ENCODE measurements at regions not wholly inside any gene's neighbourhood (a gene's known extent, or its start where the extent isn't known, plus 50 kb on each side); places are given as distances from the start of the nearest gene placed in this dataset.

- no peak for DNase-seq (ENCODE audit: low read depth)
- H3K4me3 ChIP-seq (ENCODE audit: low read depth, low read length): no peak overlapping the region
- no peak for TF ChIP-seq CTCF (IDR thresholded peaks at IDR 0.05; ENCODE audit: insufficient read depth, low read length)
Measured at GRCh38 chr9:96158909-96159575, 142.9 kb downstream of the HSD17B3 start.

GRCh38 chr9:96158147-96158546 is 143.8 kb downstream of the HSD17B3 start:
- no peak overlapping the region for H3K4me3 ChIP-seq (ENCODE audit: low read depth, low read length)
- no peak for TF ChIP-seq CTCF (IDR thresholded peaks at IDR 0.05; ENCODE audit: insufficient read depth, low read length)
- no peak for DNase-seq (ENCODE audit: low read depth)

GRCh38 chr9:96157675-96158074 is 144.3 kb downstream of the HSD17B3 start:
- TF ChIP-seq CTCF (IDR thresholded peaks at IDR 0.05; ENCODE audit: insufficient read depth, low read length): no peak

GRCh38 chr9:96156171-96156974 is 145.6 kb downstream of the HSD17B3 start:
- no peak for DNase-seq (ENCODE audit: low read depth)
- no peak for TF ChIP-seq CTCF (IDR thresholded peaks at IDR 0.05; ENCODE audit: insufficient read depth, low read length)
- H3K4me3 ChIP-seq (ENCODE audit: low read depth, low read length): no peak overlapping the region

More at GRCh38 chr9:96157675-96158074, 144.3 kb downstream of the HSD17B3 start:
- no peak overlapping the region for H3K4me3 ChIP-seq (ENCODE audit: low read depth, low read length)
- DNase-seq (ENCODE audit: low read depth): no peak

- DNase-seq (ENCODE audit: low read depth): no peak
- no peak overlapping the region for H3K4me3 ChIP-seq (ENCODE audit: low read depth, low read length)
- TF ChIP-seq CTCF (IDR thresholded peaks at IDR 0.05; ENCODE audit: insufficient read depth, low read length): no peak
Measured at GRCh38 chr9:96154081-96154480, 147.9 kb downstream of the HSD17B3 start.

GRCh38 chr9:96152550-96152949 is 149.4 kb downstream of the HSD17B3 start:
- H3K4me3 ChIP-seq (ENCODE audit: low read depth, low read length): no peak overlapping the region
- TF ChIP-seq CTCF (IDR thresholded peaks at IDR 0.05; ENCODE audit: insufficient read depth, low read length): no peak
- DNase-seq (ENCODE audit: low read depth): no peak
